ENCODE measurements at regions not wholly inside any gene's neighbourhood (a gene's known extent, or its start where the extent isn't known, plus 50 kb on each side); places are given as distances from the start of the nearest gene placed in this dataset.
A peak's percentile ranks its signal among the peaks of the same experiment; 100 is the strongest.

DNA sequence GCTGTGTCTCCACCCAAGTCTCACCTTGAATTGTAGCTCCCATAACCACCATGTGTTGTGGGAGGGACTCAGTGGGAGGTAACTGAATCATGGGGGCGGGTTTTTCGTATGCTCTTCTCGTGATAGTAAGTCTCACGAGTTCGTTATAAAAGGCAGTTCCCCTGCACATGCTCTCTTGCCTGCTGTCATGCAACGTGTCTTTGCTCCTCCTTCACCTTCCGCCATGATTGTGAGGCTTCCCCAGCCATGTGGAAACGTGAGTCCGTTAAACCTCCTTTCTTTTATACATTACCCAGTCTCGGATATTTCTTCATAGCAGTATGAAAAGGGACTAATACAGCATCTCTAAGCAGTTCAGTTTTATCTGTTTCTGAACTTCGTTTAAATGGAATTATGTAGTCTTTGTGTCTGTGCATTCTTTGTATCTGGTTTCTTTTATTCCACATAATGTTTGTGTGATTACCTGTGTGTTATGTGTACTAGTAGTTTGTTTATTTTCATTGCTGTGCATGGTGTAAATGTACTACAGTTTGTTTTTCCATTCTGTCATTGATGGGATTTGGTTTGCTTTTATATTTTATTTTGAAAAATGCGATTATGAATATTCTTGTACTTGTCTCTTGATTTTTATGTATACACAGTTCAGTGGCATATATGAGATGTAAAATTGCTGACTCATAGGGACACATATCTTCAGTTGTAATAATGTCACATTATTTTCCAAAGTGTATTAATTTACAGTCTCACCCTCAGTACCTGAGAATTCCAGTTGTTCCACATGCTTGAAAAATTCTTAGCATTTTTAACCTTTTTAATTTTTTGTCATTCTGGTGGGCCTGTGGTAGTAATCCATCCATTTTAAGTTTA is 304.9 kb downstream of the GBA3 start (continued):
- TF ChIP-seq, protein P1, sequence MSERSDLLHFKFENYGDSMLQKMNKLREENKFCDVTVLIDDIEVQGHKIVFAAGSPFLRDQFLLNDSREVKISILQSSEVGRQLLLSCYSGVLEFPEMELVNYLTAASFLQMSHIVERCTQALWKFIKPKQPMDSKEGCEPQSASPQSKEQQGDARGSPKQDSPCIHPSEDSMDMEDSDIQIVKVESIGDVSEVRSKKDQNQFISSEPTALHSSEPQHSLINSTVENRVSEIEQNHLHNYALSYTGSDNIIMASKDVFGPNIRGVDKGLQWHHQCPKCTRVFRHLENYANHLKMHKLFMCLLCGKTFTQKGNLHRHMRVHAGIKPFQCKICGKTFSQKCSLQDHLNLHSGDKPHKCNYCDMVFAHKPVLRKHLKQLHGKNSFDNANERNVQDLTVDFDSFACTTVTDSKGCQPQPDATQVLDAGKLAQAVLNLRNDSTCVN (CRISPR knock-in tag; IDR thresholded peaks at IDR 0.05): no peak
- TF ChIP-seq NFATC3 (IDR thresholded peaks at IDR 0.05) (no peak), SPI1 (IDR thresholded peaks at IDR 0.05; ENCODE audit: borderline replicate concordance, low read depth, low read length) (no peak), E2F3 (CRISPR knock-in tag; IDR thresholded peaks at IDR 0.05) (no peak), CSDE1 (IDR thresholded peaks at IDR 0.05) (no peak), MAFK (IDR thresholded peaks at IDR 0.05; ENCODE audit: low read length) (peak; percentile 55; the same call in 1 of the 2 replicates), TBL1XR1 (IDR thresholded peaks at IDR 0.05; ENCODE audit: low read length in 2 of 2) (no peak), C11orf30 (IDR thresholded peaks at IDR 0.05; ENCODE audit: low read depth) (peak; percentile 76), CBFA2T3 (IDR thresholded peaks at IDR 0.05) (no peak), ZSCAN29 (IDR thresholded peaks at IDR 0.05) (no peak), GTF2A2 (tag; IDR thresholded peaks at IDR 0.05) (no peak), NFE2L1 (tag; IDR thresholded peaks at IDR 0.05; ENCODE audit: borderline replicate concordance, low read depth) (peak; percentile 65), IFI16 (CRISPR knock-in tag; IDR thresholded peaks at IDR 0.05) (no peak), TRIM24 (IDR thresholded peaks at IDR 0.05) (no peak), SIN3B (IDR thresholded peaks at IDR 0.05; ENCODE audit: low read depth) (no peak), TRIM28 (IDR thresholded peaks at IDR 0.05) (no peak), CREBBP (IDR thresholded peaks at IDR 0.05; ENCODE audit: low read depth, low read length) (no peak), CTBP1 (IDR thresholded peaks at IDR 0.05; ENCODE audit: borderline replicate concordance) (no peak), ZNF444 (CRISPR knock-in tag; IDR thresholded peaks at IDR 0.05) (no peak), KHSRP (IDR thresholded peaks at IDR 0.05) (no peak), POLR2AphosphoS5 (IDR thresholded peaks at IDR 0.05; ENCODE audit: control insufficient read depth, insufficient read depth, low read depth, low read length) (peak; percentile 67)
- TF ChIP-seq, protein P2, sequence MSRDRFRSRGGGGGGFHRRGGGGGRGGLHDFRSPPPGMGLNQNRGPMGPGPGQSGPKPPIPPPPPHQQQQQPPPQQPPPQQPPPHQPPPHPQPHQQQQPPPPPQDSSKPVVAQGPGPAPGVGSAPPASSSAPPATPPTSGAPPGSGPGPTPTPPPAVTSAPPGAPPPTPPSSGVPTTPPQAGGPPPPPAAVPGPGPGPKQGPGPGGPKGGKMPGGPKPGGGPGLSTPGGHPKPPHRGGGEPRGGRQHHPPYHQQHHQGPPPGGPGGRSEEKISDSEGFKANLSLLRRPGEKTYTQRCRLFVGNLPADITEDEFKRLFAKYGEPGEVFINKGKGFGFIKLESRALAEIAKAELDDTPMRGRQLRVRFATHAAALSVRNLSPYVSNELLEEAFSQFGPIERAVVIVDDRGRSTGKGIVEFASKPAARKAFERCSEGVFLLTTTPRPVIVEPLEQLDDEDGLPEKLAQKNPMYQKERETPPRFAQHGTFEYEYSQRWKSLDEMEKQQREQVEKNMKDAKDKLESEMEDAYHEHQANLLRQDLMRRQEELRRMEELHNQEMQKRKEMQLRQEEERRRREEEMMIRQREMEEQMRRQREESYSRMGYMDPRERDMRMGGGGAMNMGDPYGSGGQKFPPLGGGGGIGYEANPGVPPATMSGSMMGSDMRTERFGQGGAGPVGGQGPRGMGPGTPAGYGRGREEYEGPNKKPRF (IDR thresholded peaks at IDR 0.05; ENCODE audit: low read depth, low read length): no peak
- TF ChIP-seq, protein P3, sequence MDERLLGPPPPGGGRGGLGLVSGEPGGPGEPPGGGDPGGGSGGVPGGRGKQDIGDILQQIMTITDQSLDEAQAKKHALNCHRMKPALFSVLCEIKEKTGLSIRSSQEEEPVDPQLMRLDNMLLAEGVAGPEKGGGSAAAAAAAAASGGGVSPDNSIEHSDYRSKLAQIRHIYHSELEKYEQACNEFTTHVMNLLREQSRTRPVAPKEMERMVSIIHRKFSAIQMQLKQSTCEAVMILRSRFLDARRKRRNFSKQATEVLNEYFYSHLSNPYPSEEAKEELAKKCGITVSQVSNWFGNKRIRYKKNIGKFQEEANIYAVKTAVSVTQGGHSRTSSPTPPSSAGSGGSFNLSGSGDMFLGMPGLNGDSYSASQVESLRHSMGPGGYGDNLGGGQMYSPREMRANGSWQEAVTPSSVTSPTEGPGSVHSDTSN (CRISPR knock-in tag; IDR thresholded peaks at IDR 0.05; ENCODE audit: low read depth): no peak
- TF ChIP-seq, protein P3 (tag; conservative IDR thresholded peaks at IDR 0.05; ENCODE audit: low read depth): no peak
- TF ChIP-seq, protein P4, sequence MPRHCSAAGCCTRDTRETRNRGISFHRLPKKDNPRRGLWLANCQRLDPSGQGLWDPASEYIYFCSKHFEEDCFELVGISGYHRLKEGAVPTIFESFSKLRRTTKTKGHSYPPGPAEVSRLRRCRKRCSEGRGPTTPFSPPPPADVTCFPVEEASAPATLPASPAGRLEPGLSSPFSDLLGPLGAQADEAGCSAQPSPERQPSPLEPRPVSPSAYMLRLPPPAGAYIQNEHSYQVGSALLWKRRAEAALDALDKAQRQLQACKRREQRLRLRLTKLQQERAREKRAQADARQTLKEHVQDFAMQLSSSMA (CRISPR knock-in tag; IDR thresholded peaks at IDR 0.05): no peak

Measured in K562 (cell line).